Activated CD4-positive, alpha-beta T cell treated with anti-CD3 and anti-CD28 coated beads, Interleukin-2, amount 10 ng/mL, durations not matched to agents 7 days and 5 days (primary cell): ENCODE measurements at regions not wholly inside any gene's neighbourhood (a gene's known extent, or its start where the extent isn't known, plus 50 kb on each side); places are given as distances from the start of the nearest gene placed in this dataset.

Source experiments
- CTCF ChIA-PET: fragments of 350-600 bp; sonication (Branson Sonifier 250); formaldehyde crosslinking; loops from one replicate; lab custom pipeline; 2021; ENCODE audit warnings: antibody characterized with exemption; lab: Charles Lee
- POLR2A ChIA-PET: fragments of 350-600 bp; sonication (Branson Sonifier 250); formaldehyde crosslinking; loops from one replicate; lab custom pipeline; 2021; ENCODE audit warnings: antibody characterized with exemption; lab: Charles Lee
- DNase-seq: peaks from one replicate; pipeline ENCODE4 v3.0.0-alpha.2; 2020
- H3K27ac Mint-ChIP-seq: one replicate; pipeline ENCODE4 v1.8.0; 2021; ENCODE audit warnings: mild to moderate bottlenecking, moderate library complexity, mixed read lengths
- H3K27me3 Mint-ChIP-seq: one replicate; pipeline ENCODE4 v1.8.0; 2021; ENCODE audit warnings: mixed read lengths
- H3K36me3 Mint-ChIP-seq: one replicate; pipeline ENCODE4 v1.8.0; 2021; ENCODE audit warnings: low read depth, mixed read lengths
- H3K4me1 Mint-ChIP-seq: one replicate; pipeline ENCODE4 v1.8.0; 2021; ENCODE audit warnings: mixed read lengths
- H3K4me3 Mint-ChIP-seq: one replicate; pipeline ENCODE4 v1.8.0; 2021; ENCODE audit warnings: mild to moderate bottlenecking, moderate library complexity, mixed read lengths
- H3K9me3 Mint-ChIP-seq: one replicate; pipeline ENCODE4 v1.8.0; 2021; ENCODE audit warnings: mixed read lengths

DNA sequence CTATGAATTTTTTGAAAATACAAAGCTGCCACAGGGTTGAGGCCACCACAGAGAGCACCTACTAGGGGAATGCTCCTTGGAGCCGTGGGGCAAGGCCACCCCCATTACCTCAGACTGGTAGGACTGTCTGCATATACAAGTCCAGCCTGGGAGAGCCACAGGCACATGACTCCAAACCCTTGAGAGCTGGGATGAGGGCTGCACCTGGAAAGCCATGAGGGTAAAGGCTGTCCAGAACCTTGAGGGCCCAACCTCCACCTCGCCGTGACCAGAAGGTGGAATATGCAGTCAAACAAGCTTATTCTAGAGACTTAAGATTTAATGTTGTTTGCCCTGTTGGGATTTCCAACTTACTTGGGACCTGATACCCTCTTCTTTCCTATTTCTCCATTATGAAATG, 69.5 kb upstream of the TSLP start:
- H3K36me3 Mint-ChIP-seq, result no peaks in the 10 kb centered on the region
- H3K4me3 Mint-ChIP-seq, result no peak overlapping the region
- CTCF ChIA-PET, result no interaction called here
- H3K27me3 Mint-ChIP-seq, result no peaks in the 10 kb centered on the region
- POLR2A ChIA-PET, result no interaction called here
- DNase-seq, result no peak
- H3K27ac Mint-ChIP-seq, result no peak overlapping the region
- H3K9me3 Mint-ChIP-seq, result no peaks in the 10 kb centered on the region
- no peaks in the 10 kb centered on the region for H3K4me1 Mint-ChIP-seq

DNA sequence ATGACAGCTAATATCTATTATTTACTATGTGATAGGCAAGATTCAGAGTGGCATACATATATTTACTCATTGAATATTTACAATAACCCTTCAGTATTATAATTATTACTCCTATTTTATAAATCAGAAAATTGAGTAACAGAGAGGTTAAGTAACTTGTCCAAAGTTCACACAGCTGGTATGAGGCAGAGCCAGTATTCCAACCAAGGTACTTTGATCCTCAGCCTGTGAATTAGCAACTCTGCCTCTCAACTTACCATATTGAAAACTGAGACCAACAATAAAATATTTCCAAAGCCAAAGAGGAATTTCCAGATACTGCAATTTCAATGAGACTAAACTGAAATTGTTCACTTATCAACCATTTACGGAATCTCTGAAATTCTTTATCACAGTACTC, 67.9 kb upstream of the TSLP start:
- Mint-ChIP-seq H3K4me3 (no peak overlapping the region), H3K36me3 (no peaks in the 10 kb centered on the region), H3K27me3 (no peaks in the 10 kb centered on the region), H3K27ac (no peak overlapping the region), H3K9me3 (no peaks in the 10 kb centered on the region), H3K4me1 (no peaks in the 10 kb centered on the region)
- no peak for DNase-seq
- POLR2A ChIA-PET, result no interaction called here
- CTCF ChIA-PET, result no interaction called here

DNA sequence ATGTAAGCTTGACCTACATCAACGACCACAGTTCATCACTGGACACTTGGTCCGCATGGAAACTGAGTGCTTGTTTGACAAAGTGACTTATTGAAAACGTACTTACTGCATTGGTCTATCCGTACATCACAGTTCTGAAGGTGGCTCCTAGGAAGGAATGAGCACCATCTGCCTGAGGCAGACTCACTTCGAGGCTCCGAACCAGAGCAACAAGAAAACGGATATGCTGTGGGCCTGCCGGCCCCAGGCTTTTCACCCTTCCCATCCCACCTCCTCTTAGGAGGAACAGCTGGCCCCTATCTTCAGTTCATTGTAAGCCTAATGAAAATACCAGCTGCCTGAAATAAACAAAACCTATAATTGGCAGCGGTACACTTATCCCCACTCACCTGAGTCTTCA, 67.2 kb upstream of the TSLP start:
- no peak overlapping the region for H3K27ac Mint-ChIP-seq
- no peaks in the 10 kb centered on the region for H3K36me3 Mint-ChIP-seq
- POLR2A ChIA-PET, result no interaction called here

DNA sequence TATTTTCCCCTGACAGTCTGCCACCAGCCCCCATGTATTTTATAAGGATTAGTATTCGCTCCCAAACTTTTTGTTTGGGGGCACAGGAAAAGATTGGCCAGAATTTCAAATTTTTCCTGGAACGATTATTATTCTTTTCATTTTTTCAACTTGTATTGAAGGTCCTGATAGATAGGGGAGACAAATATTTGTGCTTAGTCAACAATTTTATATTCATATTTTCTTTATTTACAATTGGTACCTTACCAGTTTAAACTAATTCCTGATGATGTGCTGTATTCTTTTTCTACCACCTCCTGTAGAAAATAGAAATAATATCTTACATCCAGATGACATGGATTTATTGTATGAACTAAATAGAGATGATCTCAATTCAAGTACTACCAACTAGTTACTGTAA, 60.7 kb upstream of the TSLP start:
- Mint-ChIP-seq H3K27ac (no peak overlapping the region), H3K4me3 (no peak overlapping the region), H3K9me3 (no peaks in the 10 kb centered on the region), H3K36me3 (no peaks in the 10 kb centered on the region), H3K27me3 (peaks cover 21% of the 10 kb centered on the region), H3K4me1 (no peaks in the 10 kb centered on the region)
- CTCF ChIA-PET, result no interaction called here
- POLR2A ChIA-PET, result no interaction called here
- DNase-seq, result no peak

More for the DNA sequence above, 67.2 kb upstream of the TSLP start:
- Mint-ChIP-seq H3K4me1 (no peaks in the 10 kb centered on the region), H3K4me3 (no peak overlapping the region), H3K27me3 (no peaks in the 10 kb centered on the region), H3K9me3 (no peaks in the 10 kb centered on the region)
- no peak for DNase-seq
- CTCF ChIA-PET, result no interaction called here

GRCh38 chr5:111013011-111013410, 58.5 kb upstream of the TSLP start:
- H3K4me1 Mint-ChIP-seq, result no peaks in the 10 kb centered on the region
- no peaks in the 10 kb centered on the region for H3K36me3 Mint-ChIP-seq
- no peak for DNase-seq
- POLR2A ChIA-PET, result no interaction called here
- no peaks in the 10 kb centered on the region for H3K9me3 Mint-ChIP-seq
- no peak overlapping the region for H3K4me3 Mint-ChIP-seq
- no peak overlapping the region for H3K27ac Mint-ChIP-seq
- peaks cover 24% of the 10 kb centered on the region for H3K27me3 Mint-ChIP-seq
- CTCF ChIA-PET, result no interaction called here

DNA sequence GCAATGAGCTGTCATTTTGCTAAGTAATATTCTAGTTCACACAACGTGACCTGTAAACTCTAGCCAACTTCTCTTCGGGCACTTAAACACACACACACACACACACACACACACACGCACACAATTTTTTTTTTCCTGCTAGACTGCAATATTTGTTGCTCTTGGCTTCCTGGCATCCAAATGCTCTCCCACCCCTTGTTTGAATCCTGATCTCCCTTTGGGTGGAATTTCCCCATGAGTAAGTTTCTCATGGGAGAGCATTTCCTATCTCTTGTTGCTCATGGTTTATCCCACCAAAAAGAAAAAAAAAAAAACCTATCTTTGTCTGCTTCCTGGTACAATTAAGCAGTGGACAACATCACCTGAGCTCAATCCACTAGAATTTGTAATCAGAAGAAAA, 54.7 kb upstream of the TSLP start:
- Mint-ChIP-seq H3K36me3 (no peaks in the 10 kb centered on the region), H3K4me1 (no peaks in the 10 kb centered on the region), H3K9me3 (no peaks in the 10 kb centered on the region), H3K27ac (no peak overlapping the region), H3K27me3 (peaks cover 27% of the 10 kb centered on the region), H3K4me3 (no peak overlapping the region)
- CTCF ChIA-PET, result no interaction called here
- POLR2A ChIA-PET, result no interaction called here
- DNase-seq, result no peak

GRCh38 chr5:111017731-111018130, 53.8 kb upstream of the TSLP start:
- ChIA-PET CTCF (no interaction called here), POLR2A (no interaction called here)
- peaks cover 22% of the 10 kb centered on the region for H3K27me3 Mint-ChIP-seq
- H3K36me3 Mint-ChIP-seq, result no peaks in the 10 kb centered on the region
- no peak for DNase-seq
- H3K4me3 Mint-ChIP-seq, result no peak overlapping the region
- H3K4me1 Mint-ChIP-seq, result no peaks in the 10 kb centered on the region
- H3K9me3 Mint-ChIP-seq, result no peaks in the 10 kb centered on the region
- no peak overlapping the region for H3K27ac Mint-ChIP-seq
